Mesenchymal stem cell (in vitro differentiated cells and primary cell): ENCODE measurements at regions not wholly inside any gene's neighbourhood (a gene's known extent, or its start where the extent isn't known, plus 50 kb on each side); places are given as distances from the start of the nearest gene placed in this dataset.

Source experiments
- DNase-seq: peaks from one replicate; pipeline ENCODE4 v3.0.0-alpha.2; 2013
- H2AFZ ChIP-seq: one replicate; pipeline ENCODE4 v1.6.1; 2013; ENCODE audit warnings: low read depth, mild to moderate bottlenecking, control low read depth, inconsistent platforms, low read length, moderate library complexity
- H2AK5ac ChIP-seq: 2 replicates; pipeline ENCODE4 v1.6.1; 2013; ENCODE audit warnings: low read length, moderate library complexity, mild to moderate bottlenecking, inconsistent platforms; ENCODE audit not compliant: severe bottlenecking
- H2BK120ac ChIP-seq: one replicate; pipeline ENCODE4 v1.6.1; 2013; ENCODE audit warnings: low read depth, mild to moderate bottlenecking, inconsistent platforms, low read length, moderate library complexity
- H2BK12ac ChIP-seq, 2 experiments: one replicate each; pipeline ENCODE4 v1.6.1; 2013; ENCODE audit warnings: inconsistent platforms in 2 of 2, low read length in 2 of 2, mild to moderate bottlenecking in 2 of 2, moderate library complexity in 2 of 2, control low read depth in 1 of 2
- H2BK15ac ChIP-seq: one replicate; pipeline ENCODE4 v1.6.1; 2013; ENCODE audit warnings: mild to moderate bottlenecking, low read depth, inconsistent platforms; ENCODE audit not compliant: poor library complexity, severe bottlenecking
- H2BK5ac ChIP-seq: 2 replicates; pipeline ENCODE4 v1.6.1; 2013; ENCODE audit warnings: low read depth, mild to moderate bottlenecking, low read length, control low read depth, inconsistent platforms; ENCODE audit not compliant: poor library complexity, severe bottlenecking
- H3K14ac ChIP-seq, 2 experiments: one replicate each; pipeline ENCODE4 v1.6.1; 2013; ENCODE audit warnings: inconsistent platforms in 2 of 2, low read length in 2 of 2, control low read depth in 1 of 2, mild to moderate bottlenecking in 1 of 2, moderate library complexity in 1 of 2
- H3K18ac ChIP-seq, 2 experiments: one replicate each; pipeline ENCODE4 v1.6.1; 2013; ENCODE audit warnings: inconsistent platforms in 2 of 2, low read length in 2 of 2, control low read depth in 1 of 2, low read depth in 1 of 2, mild to moderate bottlenecking in 1 of 2
- H3K23ac ChIP-seq, 2 experiments: one replicate each; pipeline ENCODE4 v1.6.1; 2013; ENCODE audit warnings: inconsistent platforms in 2 of 2, low read length in 2 of 2, mild to moderate bottlenecking in 2 of 2, moderate library complexity in 2 of 2, control low read depth in 1 of 2
- H3K27ac ChIP-seq: 2 replicates; pipeline ENCODE4 v1.5.1; 2013; ENCODE audit warnings: mild to moderate bottlenecking, moderate library complexity, low read length, control low read depth, inconsistent platforms; ENCODE audit not compliant: poor library complexity, severe bottlenecking
- H3K27me3 ChIP-seq, 2 experiments: 2 replicates each; pipeline versions ENCODE4 v1.6.1 to v1.7.0; 2013; ENCODE audit warnings: low read length in 2 of 2, mild to moderate bottlenecking in 2 of 2, moderate library complexity in 2 of 2, control low read depth in 1 of 2, inconsistent platforms in 1 of 2; ENCODE audit not compliant: control insufficient read depth in 1 of 2, insufficient read depth in 1 of 2
- H3K36me3 ChIP-seq, 2 experiments: 2 replicates each; pipeline versions ENCODE4 v1.6.1 to v1.7.0; 2013; ENCODE audit warnings: low read length in 2 of 2, control low read depth in 1 of 2, inconsistent platforms in 1 of 2, low read depth in 1 of 2, mild to moderate bottlenecking in 1 of 2; ENCODE audit not compliant: insufficient read depth in 2 of 2, control insufficient read depth in 1 of 2
- H3K4ac ChIP-seq, 2 experiments: one replicate each; pipeline ENCODE4 v1.6.1; 2013; ENCODE audit warnings: inconsistent platforms in 2 of 2, low read length in 2 of 2, mild to moderate bottlenecking in 2 of 2, moderate library complexity in 2 of 2, control low read depth in 1 of 2, low read depth in 1 of 2
- H3K4me1 ChIP-seq: 2 replicates; pipeline ENCODE4 v1.6.1; 2013; ENCODE audit warnings: low read depth, low read length, control low read depth; ENCODE audit not compliant: control insufficient read depth, insufficient read depth
- H3K4me2 ChIP-seq: 2 replicates; pipeline ENCODE4 v1.6.1; 2013; ENCODE audit warnings: low read length, mild to moderate bottlenecking, inconsistent platforms; ENCODE audit not compliant: poor library complexity, severe bottlenecking
- H3K4me3 ChIP-seq, 2 experiments: 2 replicates each; pipeline versions ENCODE4 v1.5.1 to v1.7.0; 2013; ENCODE audit warnings: low read length in 2 of 2, mild to moderate bottlenecking in 2 of 2, control low read depth in 1 of 2, low read depth in 1 of 2; ENCODE audit not compliant: insufficient read depth in 1 of 2
- H3K79me1 ChIP-seq: replicated peaks from 2 replicates; pipeline ENCODE4 v1.6.1; 2013; ENCODE audit warnings: mild to moderate bottlenecking, control low read depth, low read length, inconsistent platforms; ENCODE audit not compliant: poor library complexity, severe bottlenecking
- H3K9ac ChIP-seq: 2 replicates; pipeline ENCODE4 v1.7.0; 2013; ENCODE audit warnings: mild to moderate bottlenecking, low read length, moderate library complexity
- H3K9me3 ChIP-seq: 2 replicates; pipeline ENCODE4 v1.7.0; 2013; ENCODE audit warnings: mild to moderate bottlenecking, low read length; ENCODE audit not compliant: control insufficient read depth
- H4K8ac ChIP-seq: one replicate; pipeline ENCODE4 v1.6.1; 2013; ENCODE audit warnings: inconsistent platforms, mild to moderate bottlenecking, low read length, moderate library complexity
- H4K91ac ChIP-seq: one replicate; pipeline ENCODE4 v1.6.1; 2013; ENCODE audit warnings: mild to moderate bottlenecking, low read length, inconsistent platforms
- WGBS: methylation state at CpG from one replicate; pipeline ENCODE4 v1.1.7; 2013; ENCODE audit warnings: mixed read lengths; 5-methylcytosine and 5-hydroxymethylcytosine counted together

DNA sequence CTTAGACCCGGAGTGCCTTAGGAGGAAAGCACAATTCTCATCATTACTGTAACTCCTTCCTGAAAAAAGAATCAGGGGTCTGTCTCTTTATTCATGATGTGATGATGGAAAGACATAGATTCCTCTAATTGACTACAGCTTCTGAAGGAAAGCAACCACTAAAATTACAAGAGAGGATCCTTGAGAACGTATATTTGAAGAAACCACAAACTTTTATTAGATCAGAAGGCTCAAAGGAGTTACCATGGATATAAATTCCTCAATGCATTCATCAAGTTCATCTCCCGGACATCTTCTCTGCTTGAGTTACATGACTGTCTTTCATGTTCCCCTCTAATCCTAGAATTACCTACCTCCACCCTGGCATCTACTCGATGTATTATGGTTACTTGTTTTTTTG is 104.1 kb upstream of the PAPPA start:
- Histone ChIP-seq H2BK120ac (no peak overlapping the region), H4K91ac (no peak overlapping the region), H2BK12ac (no peak overlapping the region), H4K8ac (no peak overlapping the region), H3K36me3 (no peaks in the 10 kb centered on the region), H2AFZ (no peak overlapping the region), H3K9me3 (peaks cover 4% of the 10 kb centered on the region), H3K9ac (no peak overlapping the region), H2AK5ac (no peak overlapping the region), H3K27me3 (no peaks in the 10 kb centered on the region), H3K14ac (no peak overlapping the region), H3K4me2 (no peak overlapping the region), H3K4me3 (no peak overlapping the region), H3K18ac (no peak overlapping the region), H3K4me1 (no peaks in the 10 kb centered on the region), H3K79me1 (no peaks in the 10 kb centered on the region), H3K27ac (no peak overlapping the region), H2BK15ac (no peak overlapping the region), H2BK5ac (no peak overlapping the region), H3K4ac (no peak overlapping the region), H3K23ac (no peak overlapping the region)
- WGBS, result 98% methylated on average over 3 of the region's 4 CpGs
- no peak for DNase-seq

DNA sequence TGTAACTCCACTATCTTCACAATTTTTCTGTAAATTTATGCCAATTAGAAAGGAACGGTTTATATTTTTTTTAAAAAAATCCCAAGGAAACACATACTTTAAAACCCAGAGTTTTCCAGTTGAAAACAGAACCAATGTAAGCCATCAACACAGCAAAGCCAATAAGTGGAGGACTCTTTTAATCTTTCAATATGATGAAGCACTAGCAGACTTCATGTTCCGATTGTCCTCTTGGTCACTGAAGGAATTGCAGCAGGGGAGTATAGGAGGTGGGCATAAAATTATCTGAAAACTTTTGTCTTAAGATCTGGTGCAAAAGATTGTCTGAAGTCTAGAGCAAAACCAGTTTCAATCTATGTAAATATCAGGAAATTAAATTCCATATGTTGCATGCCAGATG is 102.1 kb upstream of the PAPPA start:
- Histone ChIP-seq H3K9ac (no peak overlapping the region), H3K4me1 (no peaks in the 10 kb centered on the region), H2BK12ac (no peak overlapping the region), H2AK5ac (no peak overlapping the region), H4K8ac (no peak overlapping the region), H2BK120ac (no peak overlapping the region), H3K9me3 (no peaks in the 10 kb centered on the region), H3K36me3 (no peaks in the 10 kb centered on the region), H3K4me2 (no peak overlapping the region), H4K91ac (no peak overlapping the region), H3K27ac (no peak overlapping the region), H3K4ac (no peak overlapping the region), H3K27me3 (no peaks in the 10 kb centered on the region), H2AFZ (no peak overlapping the region), H3K79me1 (no peaks in the 10 kb centered on the region), H3K14ac (no peak overlapping the region), H2BK15ac (no peak overlapping the region), H3K18ac (no peak overlapping the region), H3K4me3 (no peak overlapping the region), H3K23ac (no peak overlapping the region), H2BK5ac (no peak overlapping the region)
- WGBS, result 93% methylated on average over 2 of the region's 2 CpGs
- DNase-seq, result no peak

DNA sequence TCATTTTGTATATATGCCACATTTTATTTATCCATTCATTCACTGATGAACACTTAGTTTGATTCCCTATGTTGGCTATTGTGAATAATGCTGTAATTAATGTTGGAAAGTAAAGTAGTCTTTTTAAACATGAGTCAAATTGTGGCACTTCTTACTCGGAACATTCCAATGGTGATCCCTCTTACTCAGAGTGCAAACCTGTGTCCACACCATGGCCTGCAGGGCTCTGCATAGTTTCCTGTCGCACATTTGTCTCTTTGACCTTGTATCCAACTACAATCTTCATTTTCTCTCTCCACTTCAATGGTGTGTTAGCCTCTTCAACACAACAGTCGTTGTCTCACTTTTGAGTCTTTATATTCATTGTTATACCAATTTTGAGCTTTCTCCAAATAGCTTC is 98.1 kb upstream of the PAPPA start:
- H3K18ac ChIP-seq, result no peak overlapping the region
- no peak overlapping the region for H3K4me3 ChIP-seq
- H3K23ac ChIP-seq, result no peak overlapping the region
- no peaks in the 10 kb centered on the region for H3K4me1 ChIP-seq
- no peak overlapping the region for H3K9ac ChIP-seq
- no peaks in the 10 kb centered on the region for H3K27me3 ChIP-seq
- H3K9me3 ChIP-seq, result no peaks in the 10 kb centered on the region
- no peak overlapping the region for H3K14ac ChIP-seq
- H3K79me1 ChIP-seq, result no peaks in the 10 kb centered on the region
- H4K8ac ChIP-seq, result no peak overlapping the region
- no peak overlapping the region for H3K27ac ChIP-seq
- H2AK5ac ChIP-seq, result no peak overlapping the region
- H3K36me3 ChIP-seq, result no peaks in the 10 kb centered on the region
- H2BK12ac ChIP-seq, result no peak overlapping the region
- no peak overlapping the region for H2BK15ac ChIP-seq
- 91% methylated on average over 3 of the region's 3 CpGs for WGBS
- H2AFZ ChIP-seq, result no peak overlapping the region
- peak; percentile 22 for DNase-seq
- no peak overlapping the region for H2BK5ac ChIP-seq
- H3K4ac ChIP-seq, result no peak overlapping the region
- no peak overlapping the region for H4K91ac ChIP-seq
- no peak overlapping the region for H2BK120ac ChIP-seq
- no peak overlapping the region for H3K4me2 ChIP-seq

DNA sequence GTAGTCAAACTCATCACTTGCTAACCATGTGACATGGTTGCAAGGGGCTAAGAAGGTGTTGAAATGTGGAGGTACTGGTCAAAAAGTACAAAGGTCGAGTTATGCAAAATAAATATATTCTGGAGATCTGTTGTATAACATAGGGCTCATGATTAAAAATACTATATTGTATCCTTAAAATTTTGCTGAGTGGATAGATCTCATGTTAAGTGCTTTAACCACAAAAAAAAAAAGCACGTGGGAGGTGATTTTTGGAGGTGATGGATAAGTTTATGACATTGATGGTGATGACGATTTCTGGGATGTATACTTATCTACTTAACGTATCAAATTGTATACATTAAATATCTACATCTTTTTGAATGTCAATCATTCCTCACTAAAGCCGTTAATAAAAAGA is 96.2 kb upstream of the PAPPA start:
- no peaks in the 10 kb centered on the region for H3K79me1 ChIP-seq
- no peak overlapping the region for H3K9ac ChIP-seq
- no peak overlapping the region for H2AK5ac ChIP-seq
- H3K14ac ChIP-seq, result no peak overlapping the region
- no peak overlapping the region for H3K4me2 ChIP-seq
- H2BK5ac ChIP-seq, result no peak overlapping the region
- H3K4me3 ChIP-seq, result no peak overlapping the region
- no peak overlapping the region for H3K27ac ChIP-seq
- H3K27me3 ChIP-seq, result no peaks in the 10 kb centered on the region
- H2BK15ac ChIP-seq, result no peak overlapping the region
- H3K18ac ChIP-seq, result no peak overlapping the region
- H2BK12ac ChIP-seq, result no peak overlapping the region
- H3K4ac ChIP-seq, result no peak overlapping the region
- no peak for DNase-seq
- H3K23ac ChIP-seq, result no peak overlapping the region
- no peak overlapping the region for H2BK120ac ChIP-seq
- no CpG with 5 or more reads among the region's 5 CpGs for WGBS
- H2AFZ ChIP-seq, result no peak overlapping the region
- no peak overlapping the region for H4K91ac ChIP-seq
- H3K4me1 ChIP-seq, result no peaks in the 10 kb centered on the region
- no peak overlapping the region for H4K8ac ChIP-seq
- H3K9me3 ChIP-seq, result no peaks in the 10 kb centered on the region
- no peaks in the 10 kb centered on the region for H3K36me3 ChIP-seq
